GM21737 (cell line): ENCODE measurements at regions not wholly inside any gene's neighbourhood (a gene's known extent, or its start where the extent isn't known, plus 50 kb on each side); places are given as distances from the start of the nearest gene placed in this dataset.
"Not testable (repeated sequence)": the region's sequence is repeated elsewhere in the genome, so short reads cannot be mapped to it uniquely, and the experiment has no call there.

Experiments used
- ATAC-seq: cut with Tn5 transposase; IDR thresholded peaks from one replicate; pipeline ENCODE4 v1.9.1; 2021; ENCODE audit warnings: mild to moderate bottlenecking, moderate library complexity; ENCODE audit not compliant: unreplicated experiment

GRCh38 chr18:4797002-4797685 lies 342.0 kb upstream of the DLGAP1 start:
- no peak for ATAC-seq

GRCh38 chr18:4789506-4789905 lies 334.4 kb upstream of the DLGAP1 start:
- no peak for ATAC-seq

GRCh38 chr18:4781873-4782272 lies 326.8 kb upstream of the DLGAP1 start:
- no peak for ATAC-seq

GRCh38 chr18:4765401-4765800 lies 310.3 kb upstream of the DLGAP1 start:
- ATAC-seq: no peak

GRCh38 chr18:4762330-4762729 lies 307.2 kb upstream of the DLGAP1 start:
- no peak for ATAC-seq

- ATAC-seq: no peak
Observed at GRCh38 chr18:4758980-4759379, 303.9 kb upstream of the DLGAP1 start.

- ATAC-seq: no peak
Observed at GRCh38 chr18:4755848-4756247, 300.7 kb upstream of the DLGAP1 start.

GRCh38 chr18:4753151-4753550 lies 298.0 kb upstream of the DLGAP1 start:
- not testable (repeated sequence) for ATAC-seq

GRCh38 chr18:4751523-4751922 lies 296.4 kb upstream of the DLGAP1 start:
- ATAC-seq: no peak

- no peak for ATAC-seq
Observed at GRCh38 chr18:4750393-4751346, 295.6 kb upstream of the DLGAP1 start.

- ATAC-seq: no peak
Observed at GRCh38 chr18:4748975-4749374, 293.9 kb upstream of the DLGAP1 start.

- ATAC-seq: no peak
Observed at GRCh38 chr18:4734903-4735302, 279.8 kb upstream of the DLGAP1 start.

- no peak for ATAC-seq
Observed at GRCh38 chr18:4734021-4734420, 278.9 kb upstream of the DLGAP1 start.

GRCh38 chr18:4721545-4721944 lies 266.4 kb upstream of the DLGAP1 start:
- ATAC-seq: no peak

- no peak for ATAC-seq
Observed at GRCh38 chr18:4720518-4720917, 265.4 kb upstream of the DLGAP1 start.

GRCh38 chr18:4705894-4706293 lies 250.8 kb upstream of the DLGAP1 start:
- no peak for ATAC-seq

GRCh38 chr18:4704781-4705180 lies 249.7 kb upstream of the DLGAP1 start:
- ATAC-seq: no peak

GRCh38 chr18:4691836-4692235 lies 236.7 kb upstream of the DLGAP1 start:
- no peak for ATAC-seq

- ATAC-seq: not testable (repeated sequence)
Observed at GRCh38 chr18:4678685-4679084, 223.6 kb upstream of the DLGAP1 start.

- no peak for ATAC-seq
Observed at GRCh38 chr18:4677006-4677405, 221.9 kb upstream of the DLGAP1 start.

GRCh38 chr18:4672162-4672561 lies 217.1 kb upstream of the DLGAP1 start:
- ATAC-seq: no peak

GRCh38 chr18:4658804-4659203 lies 203.7 kb upstream of the DLGAP1 start:
- ATAC-seq: no peak
